Activated T-helper 1 cell treated with anti-CD3 and anti-CD28 coated beads, Interleukin-12 subunit alpha, Interleukin-12 subunit beta, Interleukin-2, Interleukin-4 antibody, amounts not matched to agents 30 ng/mL and 10 ng/mL and 1 ng/mL, durations not matched to agents 14 hours and 24 hours and 36 hours (primary cell): ENCODE measurements at regions not wholly inside any gene's neighbourhood (a gene's known extent, or its start where the extent isn't known, plus 50 kb on each side); places are given as distances from the start of the nearest gene placed in this dataset.

Experiments
- DNase-seq: peaks from one replicate; pipeline ENCODE4 v3.0.0; 2021; ENCODE audit warnings: low spot score
- H3K27ac Mint-ChIP-seq: one replicate; pipeline ENCODE4 v1.8.0; 2021; ENCODE audit warnings: mild to moderate bottlenecking, mixed read lengths
- H3K27me3 Mint-ChIP-seq: one replicate; pipeline ENCODE4 v1.8.0; 2022; ENCODE audit warnings: mild to moderate bottlenecking, moderate library complexity, mixed read lengths; ENCODE audit not compliant: insufficient read depth
- H3K36me3 Mint-ChIP-seq: one replicate; pipeline ENCODE4 v1.8.0; 2021; ENCODE audit warnings: low read depth, mixed read lengths
- H3K4me1 Mint-ChIP-seq: one replicate; pipeline ENCODE4 v1.8.0; 2021; ENCODE audit warnings: low read depth, mixed read lengths
- H3K4me3 Mint-ChIP-seq: one replicate; pipeline ENCODE4 v1.8.0; 2021; ENCODE audit warnings: mild to moderate bottlenecking, moderate library complexity, mixed read lengths
- H3K9me3 Mint-ChIP-seq: one replicate; pipeline ENCODE4 v1.8.0; 2021; ENCODE audit warnings: mixed read lengths
- intact Hi-C: fragments of 100-400 bp; cut with micrococcal nuclease; formaldehyde crosslinking; loops from one replicate; pipeline ENCODE4 v1.15.1; 2024

DNA sequence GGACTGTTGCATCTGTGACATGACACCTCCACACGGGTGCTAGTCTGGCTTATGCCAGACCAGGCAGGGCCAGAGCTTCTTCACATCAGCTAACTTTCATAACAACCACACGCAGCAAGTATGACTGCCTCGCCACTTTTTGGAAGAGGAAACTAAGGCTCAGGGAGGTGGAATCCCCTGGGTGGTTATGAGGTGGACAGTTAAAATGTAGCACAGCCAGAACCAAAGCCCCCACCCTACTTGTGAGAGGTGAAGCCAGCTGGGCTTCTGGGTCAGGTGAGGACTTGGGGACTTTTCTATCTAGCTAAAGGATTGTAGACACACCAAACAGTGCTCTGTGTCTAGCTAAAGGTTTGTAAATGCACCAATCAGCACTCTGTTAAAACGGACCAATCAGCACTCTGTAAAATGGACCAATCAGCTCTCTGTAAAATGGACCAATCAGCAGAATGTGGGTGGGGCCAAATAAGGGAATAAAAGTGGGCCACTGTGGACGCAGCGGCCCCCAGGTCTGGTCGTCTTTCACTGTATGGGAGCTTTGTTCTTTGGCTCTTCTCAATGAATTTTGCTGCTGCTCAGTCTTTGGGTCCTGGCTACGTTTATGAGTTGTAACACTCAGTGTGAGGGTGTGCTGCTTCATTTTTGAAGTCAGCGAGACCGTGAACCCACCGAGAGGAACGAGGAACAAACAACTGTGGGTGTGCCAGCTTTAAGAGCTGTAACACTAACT lies 171.0 kb downstream of the PTPN20 start:
- no peaks in the 10 kb centered on the region for H3K36me3 Mint-ChIP-seq
- no peak overlapping the region for H3K27ac Mint-ChIP-seq
- no peak overlapping the region for H3K4me3 Mint-ChIP-seq
- H3K9me3 Mint-ChIP-seq = no peaks in the 10 kb centered on the region
- intact Hi-C loops = no loop called here
- H3K27me3 Mint-ChIP-seq = no peaks in the 10 kb centered on the region
- DNase-seq = no peak
- peaks cover under 1% of the 10 kb centered on the region for H3K4me1 Mint-ChIP-seq

DNA sequence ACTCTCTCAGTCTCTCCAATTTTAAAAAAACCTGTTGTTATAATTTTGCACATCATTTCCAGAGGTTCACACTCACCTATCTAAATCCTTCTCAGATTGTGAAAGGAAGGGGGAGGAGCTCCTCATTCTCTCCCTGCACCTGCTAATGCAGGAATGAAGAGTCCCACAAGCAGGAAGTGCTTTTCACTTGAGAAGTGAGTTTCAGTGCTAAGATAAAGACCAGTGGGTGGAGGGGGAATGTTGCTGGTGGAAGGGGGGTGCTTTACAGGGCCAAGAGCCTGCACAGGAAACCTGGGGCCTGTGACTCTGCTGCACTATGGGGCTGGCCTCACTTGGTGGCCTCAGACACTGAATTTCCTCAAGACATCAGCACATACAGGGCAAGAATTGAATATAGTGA lies 176.4 kb downstream of the PTPN20 start:
- intact Hi-C loops = no loop called here
- no peak for DNase-seq

DNA sequence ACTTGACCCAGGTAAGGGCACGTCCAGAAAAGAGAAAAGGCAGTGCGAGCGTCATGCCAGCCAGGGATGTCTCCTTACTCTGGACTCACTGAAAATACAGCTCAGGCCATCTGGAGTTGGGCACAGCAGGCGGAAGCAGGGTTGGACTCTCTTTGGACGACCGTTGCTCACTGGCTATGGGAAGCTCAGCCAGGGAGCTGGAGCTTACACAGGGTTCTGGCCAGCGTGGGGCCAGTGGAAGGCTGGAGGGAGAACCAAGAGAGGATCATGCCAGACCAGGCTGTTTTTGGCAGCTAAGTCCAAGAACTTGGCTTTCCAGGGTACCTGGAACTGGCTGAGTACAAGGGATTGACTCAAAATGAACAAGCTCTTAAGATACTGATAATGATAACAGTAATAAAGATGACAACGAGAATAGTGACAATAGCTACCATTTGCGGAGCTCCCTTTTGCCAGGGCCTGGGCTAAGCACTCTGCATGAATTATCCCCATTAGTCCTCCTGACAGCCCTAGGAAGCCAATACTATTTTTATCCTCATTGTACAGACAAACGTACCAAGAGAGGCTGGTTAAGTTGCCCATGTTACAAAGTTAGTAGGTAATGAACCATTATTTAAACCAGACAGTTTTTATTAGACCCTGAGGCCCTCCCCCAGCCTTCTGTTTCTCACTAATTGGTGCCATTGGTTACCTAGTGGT lies 177.6 kb downstream of the PTPN20 start:
- peaks cover 4% of the 10 kb centered on the region for H3K4me1 Mint-ChIP-seq
- no peaks in the 10 kb centered on the region for H3K27me3 Mint-ChIP-seq
- no peak overlapping the region for H3K27ac Mint-ChIP-seq
- H3K9me3 Mint-ChIP-seq = no peaks in the 10 kb centered on the region
- H3K36me3 Mint-ChIP-seq = no peaks in the 10 kb centered on the region
- H3K4me3 Mint-ChIP-seq = no peak overlapping the region
- DNase-seq = no peak
- intact Hi-C loops = no loop called here

More for the DNA sequence above, 176.4 kb downstream of the PTPN20 start:
- no peaks in the 10 kb centered on the region for H3K9me3 Mint-ChIP-seq
- H3K4me1 Mint-ChIP-seq = peaks cover 4% of the 10 kb centered on the region
- no peaks in the 10 kb centered on the region for H3K36me3 Mint-ChIP-seq
- no peak overlapping the region for H3K4me3 Mint-ChIP-seq
- no peak overlapping the region for H3K27ac Mint-ChIP-seq
- no peaks in the 10 kb centered on the region for H3K27me3 Mint-ChIP-seq

DNA sequence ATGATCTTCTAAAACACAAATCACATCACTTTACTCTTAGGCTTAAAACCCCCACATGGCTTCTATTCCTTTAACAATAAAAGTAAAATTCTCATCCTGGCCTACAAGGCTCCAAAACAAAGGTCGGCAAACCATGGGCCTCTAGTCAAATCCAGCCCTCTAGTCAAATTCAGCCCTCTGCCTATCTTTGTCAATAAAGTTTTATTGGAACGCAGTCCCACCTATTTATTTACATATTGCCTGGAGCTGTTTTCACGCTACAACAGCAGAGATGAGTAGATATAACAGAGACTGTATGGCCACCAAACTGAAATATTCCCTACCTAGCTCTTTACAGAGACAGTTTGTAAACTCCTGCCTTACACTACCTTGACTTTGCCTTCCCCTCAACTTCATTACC lies 178.8 kb downstream of the PTPN20 start:
- no peak overlapping the region for H3K4me3 Mint-ChIP-seq

DNA sequence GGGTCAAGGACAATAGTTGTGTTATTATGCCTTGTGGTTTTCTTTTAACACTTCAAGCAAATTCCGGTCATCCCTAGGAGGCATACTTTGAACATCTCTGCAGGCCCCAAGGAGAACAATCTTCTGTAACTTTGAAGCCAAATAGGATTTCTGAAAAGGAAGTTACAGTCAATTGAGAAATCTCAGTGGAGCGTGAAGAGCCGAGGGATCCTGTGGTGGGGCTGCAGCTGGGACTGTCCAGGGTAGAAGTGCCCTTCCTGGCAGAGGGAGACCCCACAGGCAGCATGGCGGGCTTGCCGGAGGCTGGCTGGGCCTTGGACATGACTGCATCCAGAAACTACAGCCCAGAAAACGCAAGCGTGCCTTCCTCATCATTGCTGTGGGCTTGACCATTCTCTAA lies 179.7 kb downstream of the PTPN20 start:
- H3K4me1 Mint-ChIP-seq = peaks cover 4% of the 10 kb centered on the region
- intact Hi-C loops = no loop called here
- H3K27ac Mint-ChIP-seq = no peak overlapping the region
- no peak overlapping the region for H3K4me3 Mint-ChIP-seq
- no peaks in the 10 kb centered on the region for H3K27me3 Mint-ChIP-seq
- H3K36me3 Mint-ChIP-seq = no peaks in the 10 kb centered on the region
- no peaks in the 10 kb centered on the region for H3K9me3 Mint-ChIP-seq
- DNase-seq = no peak

More for the DNA sequence above, 178.8 kb downstream of the PTPN20 start:
- Mint-ChIP-seq H3K36me3 (no peaks in the 10 kb centered on the region), H3K4me1 (peaks cover 4% of the 10 kb centered on the region), H3K9me3 (no peaks in the 10 kb centered on the region), H3K27ac (no peak overlapping the region), H3K27me3 (no peaks in the 10 kb centered on the region)
- no peak for DNase-seq
- intact Hi-C loops = no loop called here

DNA sequence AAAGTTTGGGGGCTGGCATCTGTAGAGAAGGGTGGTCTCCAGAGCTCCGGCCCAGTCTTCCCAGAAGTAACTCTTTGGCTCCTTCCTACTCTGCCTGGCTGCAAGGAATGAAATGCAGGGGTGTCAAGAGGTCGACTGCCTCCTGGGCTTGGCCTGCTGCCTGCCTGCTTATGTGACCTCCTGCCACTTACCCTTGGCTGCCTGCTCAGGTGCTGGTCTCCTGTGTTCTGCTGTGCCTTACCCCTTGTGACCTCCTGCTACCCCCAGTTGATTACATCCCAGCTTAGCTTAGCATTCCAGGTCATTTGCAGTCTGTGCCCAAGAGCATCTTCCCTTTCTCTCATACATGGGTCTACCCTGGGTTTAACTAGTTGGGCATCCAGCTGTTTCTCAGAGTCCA lies 180.2 kb downstream of the PTPN20 start:
- Mint-ChIP-seq H3K27ac (no peak overlapping the region), H3K27me3 (no peaks in the 10 kb centered on the region), H3K9me3 (no peaks in the 10 kb centered on the region), H3K36me3 (no peaks in the 10 kb centered on the region), H3K4me1 (peaks cover 4% of the 10 kb centered on the region), H3K4me3 (no peak overlapping the region)
- intact Hi-C loops = no loop called here
- DNase-seq = no peak

DNA sequence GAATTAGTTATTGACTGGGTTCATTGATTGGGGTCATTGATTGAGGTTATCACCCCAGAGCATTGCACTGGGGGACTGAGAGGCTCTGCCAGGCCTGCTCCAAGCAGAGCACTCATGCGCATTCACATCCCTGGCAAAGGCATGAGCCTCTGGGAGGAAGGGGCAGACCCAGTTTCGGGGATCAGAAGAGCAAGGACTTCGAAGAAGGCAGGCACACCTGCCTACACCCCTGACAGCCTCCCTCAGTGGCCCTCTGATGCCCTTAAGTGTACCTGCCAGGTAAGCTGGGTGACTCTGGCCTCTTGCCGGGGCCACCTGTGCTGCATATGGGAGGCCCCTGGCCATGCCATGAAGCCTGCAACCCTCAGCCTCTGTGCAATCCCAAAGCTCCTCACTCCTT lies 181.1 kb downstream of the PTPN20 start:
- intact Hi-C loops = no loop called here
- no peak overlapping the region for H3K4me3 Mint-ChIP-seq
- H3K27ac Mint-ChIP-seq = no peak overlapping the region
- peaks cover 4% of the 10 kb centered on the region for H3K4me1 Mint-ChIP-seq
- H3K36me3 Mint-ChIP-seq = no peaks in the 10 kb centered on the region
- H3K27me3 Mint-ChIP-seq = no peaks in the 10 kb centered on the region
- H3K9me3 Mint-ChIP-seq = no peaks in the 10 kb centered on the region
- DNase-seq = no peak

DNA sequence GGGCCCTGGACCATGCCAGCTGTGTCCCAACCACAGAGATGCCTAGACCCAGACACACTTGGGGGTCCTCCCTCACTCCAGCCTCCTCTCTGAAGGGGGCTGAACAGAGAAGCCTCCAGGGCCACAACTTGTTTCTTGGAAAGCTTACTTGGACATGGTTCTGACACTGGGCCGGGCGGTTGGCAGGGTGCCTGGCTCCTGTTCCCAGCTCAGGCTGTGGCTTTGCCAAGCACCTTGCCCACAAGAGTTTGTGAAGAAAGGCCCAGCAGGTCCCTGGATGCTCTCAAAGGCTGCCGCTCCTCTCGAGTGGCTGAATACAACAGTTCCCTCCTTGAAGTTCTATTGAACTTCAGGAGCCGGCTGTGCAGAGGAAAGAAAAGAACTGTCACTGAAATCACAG lies 181.6 kb downstream of the PTPN20 start:
- Mint-ChIP-seq H3K27me3 (no peaks in the 10 kb centered on the region), H3K4me3 (no peak overlapping the region), H3K27ac (no peak overlapping the region), H3K36me3 (no peaks in the 10 kb centered on the region), H3K9me3 (no peaks in the 10 kb centered on the region), H3K4me1 (no peaks in the 10 kb centered on the region)
- intact Hi-C loops = no loop called here
- no peak for DNase-seq

DNA sequence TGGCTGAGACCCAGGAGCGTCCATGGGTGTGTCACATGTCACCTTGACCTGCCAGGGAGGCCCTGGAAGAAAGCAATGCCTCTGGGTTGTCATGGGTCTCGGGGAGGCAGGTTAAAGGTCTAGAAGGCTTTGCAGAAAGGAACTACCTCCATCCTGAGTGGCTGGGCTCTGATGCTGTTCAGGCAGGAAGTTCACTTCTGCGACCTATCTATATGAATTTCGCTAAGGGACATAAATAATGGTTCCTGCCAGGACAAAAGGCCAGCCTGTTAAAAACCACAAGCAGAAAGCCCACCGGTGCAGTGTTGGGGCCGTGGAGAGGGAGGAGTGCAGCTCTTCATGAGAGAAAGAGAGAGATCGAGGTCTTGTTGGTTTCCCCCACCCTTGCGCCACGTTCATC lies 182.9 kb downstream of the PTPN20 start:
- H3K36me3 Mint-ChIP-seq = no peaks in the 10 kb centered on the region
- H3K9me3 Mint-ChIP-seq = no peaks in the 10 kb centered on the region
- DNase-seq = no peak
- H3K27me3 Mint-ChIP-seq = no peaks in the 10 kb centered on the region
- H3K4me1 Mint-ChIP-seq = no peaks in the 10 kb centered on the region
- intact Hi-C loops = no loop called here
- H3K27ac Mint-ChIP-seq = no peak overlapping the region
- H3K4me3 Mint-ChIP-seq = no peak overlapping the region

DNA sequence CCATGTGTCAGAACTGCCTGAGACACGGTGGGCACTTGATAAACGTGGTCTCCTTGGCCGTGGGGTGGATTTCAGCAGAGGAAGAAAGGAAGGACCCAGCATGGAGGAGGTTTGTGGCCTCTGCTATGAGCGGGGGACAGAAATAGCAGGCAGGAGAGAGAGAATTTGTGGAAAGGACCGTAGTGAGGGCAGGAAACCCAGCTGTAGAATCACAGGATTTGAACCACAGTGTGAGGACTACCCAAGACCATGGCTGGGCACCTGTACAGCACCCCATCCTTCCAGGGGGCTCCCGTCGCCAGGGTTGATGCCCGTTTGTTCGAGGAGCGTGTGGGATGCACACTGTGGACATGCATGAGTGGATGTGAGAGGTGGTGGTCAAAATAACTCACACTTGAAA lies 183.4 kb downstream of the PTPN20 start:
- Mint-ChIP-seq H3K36me3 (no peaks in the 10 kb centered on the region), H3K27ac (no peak overlapping the region), H3K27me3 (no peaks in the 10 kb centered on the region), H3K9me3 (no peaks in the 10 kb centered on the region), H3K4me3 (no peak overlapping the region), H3K4me1 (no peaks in the 10 kb centered on the region)
- DNase-seq = no peak
- intact Hi-C loops = no loop called here

DNA sequence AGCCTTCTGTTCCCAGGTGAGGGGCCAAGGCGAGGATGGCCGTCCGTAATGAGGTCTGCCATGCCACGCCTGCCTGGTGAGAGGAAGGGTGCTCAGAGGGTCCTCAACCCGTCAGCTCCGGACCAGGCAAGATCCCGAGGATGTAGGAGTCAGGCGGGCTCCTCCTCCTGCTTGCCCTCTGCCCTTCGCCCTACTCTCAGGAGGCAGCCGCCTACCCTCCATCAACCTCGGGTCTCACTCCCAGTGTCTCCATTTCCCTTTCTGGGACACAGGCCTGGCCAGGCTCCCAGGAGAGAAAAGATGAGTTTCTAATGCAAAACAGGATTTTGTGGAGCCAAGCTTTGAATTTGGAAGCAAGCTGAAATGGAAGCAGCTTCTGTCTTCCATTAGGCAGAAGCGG lies 184.0 kb downstream of the PTPN20 start:
- no peak for DNase-seq
- H3K9me3 Mint-ChIP-seq = no peaks in the 10 kb centered on the region
- H3K27ac Mint-ChIP-seq = no peak overlapping the region
- H3K4me3 Mint-ChIP-seq = no peak overlapping the region
- no peaks in the 10 kb centered on the region for H3K27me3 Mint-ChIP-seq
- no peaks in the 10 kb centered on the region for H3K36me3 Mint-ChIP-seq
- intact Hi-C loops = no loop called here
- H3K4me1 Mint-ChIP-seq = no peaks in the 10 kb centered on the region

DNA sequence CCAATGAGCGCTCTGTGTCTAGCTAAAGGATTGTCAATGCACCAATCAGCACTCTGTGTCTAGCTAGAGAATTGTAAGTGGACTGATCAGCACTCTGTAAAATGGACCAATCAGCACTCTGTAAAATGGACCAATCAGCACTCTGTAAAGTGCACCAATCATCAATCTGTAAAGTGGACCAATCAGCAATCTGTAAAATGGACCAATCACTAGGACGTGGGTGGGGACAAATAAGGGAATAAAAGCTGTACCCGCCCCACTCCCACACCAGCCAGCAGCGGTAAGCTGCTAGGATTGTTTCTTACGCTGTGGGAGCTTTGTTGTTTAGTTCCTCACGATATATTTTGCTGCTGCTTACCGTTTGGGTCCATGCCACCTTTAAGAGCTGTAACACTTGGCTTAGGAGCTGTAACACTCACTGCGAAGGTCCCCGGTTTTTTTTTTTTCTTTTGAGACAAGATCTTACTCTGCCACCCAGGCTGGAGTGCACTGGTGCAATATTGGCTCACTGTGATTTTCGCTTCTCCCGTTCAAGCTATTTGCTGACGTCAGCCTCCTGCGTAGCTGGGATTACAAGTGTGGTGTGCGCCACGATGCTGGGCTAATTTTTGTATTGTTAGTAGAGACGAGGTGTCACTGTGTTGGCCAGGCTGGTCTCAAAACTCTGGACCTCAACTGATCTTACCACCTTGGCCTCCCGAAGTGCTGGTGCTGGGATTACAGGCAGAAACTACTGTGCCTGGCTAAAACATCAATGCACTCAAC lies 184.8 kb downstream of the PTPN20 start:
- intact Hi-C loops = no loop called here
- Mint-ChIP-seq H3K27me3 (no peaks in the 10 kb centered on the region), H3K4me1 (no peaks in the 10 kb centered on the region), H3K4me3 (no peak overlapping the region), H3K36me3 (no peaks in the 10 kb centered on the region), H3K9me3 (no peaks in the 10 kb centered on the region), H3K27ac (no peak overlapping the region)
- DNase-seq = no peak

DNA sequence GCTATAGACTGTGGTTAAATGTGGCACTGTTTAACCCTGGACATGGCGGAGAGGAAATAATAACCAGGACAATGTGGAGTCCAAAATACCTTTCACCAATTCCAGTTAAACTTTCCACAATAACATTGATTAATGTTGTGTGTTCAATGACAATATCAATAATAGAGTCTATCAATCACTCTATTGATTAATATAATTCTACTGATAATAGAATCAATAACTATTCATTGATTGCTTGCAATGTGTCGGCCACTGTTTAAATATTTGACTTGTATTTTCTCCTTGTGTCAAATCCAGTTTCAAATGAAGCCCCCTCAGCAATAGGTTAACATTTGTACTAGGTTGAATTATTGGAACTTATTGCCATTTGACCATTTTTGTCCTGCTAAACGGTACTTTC lies 187.0 kb downstream of the PTPN20 start:
- no peaks in the 10 kb centered on the region for H3K9me3 Mint-ChIP-seq
- no peak overlapping the region for H3K27ac Mint-ChIP-seq
- no peak for DNase-seq
- H3K4me3 Mint-ChIP-seq = no peak overlapping the region
- no peaks in the 10 kb centered on the region for H3K36me3 Mint-ChIP-seq
- H3K4me1 Mint-ChIP-seq = no peaks in the 10 kb centered on the region
- peaks cover 3% of the 10 kb centered on the region for H3K27me3 Mint-ChIP-seq
- intact Hi-C loops = no loop called here
